K562 (cell line): ENCODE measurements at regions not wholly inside any gene's neighbourhood (a gene's known extent, or its start where the extent isn't known, plus 50 kb on each side); places are given as distances from the start of the nearest gene placed in this dataset.

Experiments used
- ATAC-seq: fragments of 200-7000 bp; cut with Tn5 transposase; 3 replicates; pipeline ENCODE4 v1.9.1; 2020; ENCODE audit warnings: moderate library complexity
- BruUV-seq: library from RNA; stranded (reverse); fragments of 400-500 nt; replicated peaks from 2 replicates; lab custom pipeline; 2021; lab: Mats Ljungman, UMichigan
- CTCF ChIA-PET: fragments of 300-600 bp; formaldehyde crosslinking; extraction: SDS; loops from one replicate; lab custom pipeline; 2021; ENCODE audit warnings: low intra/inter-chr PET ratio; lab: Yijun Ruan, JAX
- POLR2A ChIA-PET: fragments of 300-600, 350-650 bp; sonication (Branson Sonifier 250); formaldehyde crosslinking; extraction: SDS; loops from one replicate; lab custom pipeline; 2021; ENCODE audit warnings: antibody characterized with exemption, inconsistent platforms; lab: Yijun Ruan, JAX
- DNase-seq, 4 experiments: peaks; one replicate each; pipeline versions ENCODE4 v3.0.0 to v3.0.0-alpha.2; 2011 to 2018; ENCODE audit warnings: low spot score in 3 of 4, mixed read lengths in 3 of 4; ENCODE audit errors: extremely low read depth in 1 of 4
- FAIRE-seq: peaks from 2 replicates; lab custom pipeline; 2011; peaks lifted over from hg19 to GRCh38; lab: Jason Lieb, UNC
- H2AFZ ChIP-seq: 2 replicates; pipeline ENCODE4 v1.6.0; 2011; ENCODE audit warnings: low read depth, low read length, control low read depth, inconsistent platforms
- H3K27ac ChIP-seq: fragments of 200-600 bp; 3 replicates; pipeline ENCODE4 v1.8.0; 2011; ENCODE audit warnings: low read depth, mild to moderate bottlenecking, control low read depth, inconsistent platforms, low read length, moderate library complexity, mixed read lengths; ENCODE audit errors: extremely low read depth
- H3K27me3 ChIP-seq, 2 experiments: fragments of 300-600 bp in 1 of 2; 2 replicates in 1 of 2; 3 replicates in 1 of 2; pipeline versions ENCODE4 v1.6.0 to v1.8.0; 2011; ENCODE audit warnings: inconsistent platforms in 2 of 2, low read length in 2 of 2, mild to moderate bottlenecking in 1 of 2, mixed read lengths in 1 of 2, moderate library complexity in 1 of 2; ENCODE audit not compliant: control insufficient read depth in 2 of 2, insufficient read depth in 2 of 2
- H3K36me3 ChIP-seq: fragments of 300-600 bp; 3 replicates; pipeline ENCODE4 v1.8.0; 2011; ENCODE audit warnings: mild to moderate bottlenecking, low read length, inconsistent platforms; ENCODE audit not compliant: control insufficient read depth, insufficient read depth
- H3K4me1 ChIP-seq, 2 experiments: fragments of 200-600 bp in 1 of 2; replicated peaks in 1 of 2; 2 replicates in 1 of 2; 3 replicates in 1 of 2; pipeline versions ENCODE4 v1.5.1 to v1.8.0; 2011; ENCODE audit warnings: inconsistent platforms in 2 of 2, low read length in 2 of 2, mild to moderate bottlenecking in 1 of 2, mixed read lengths in 1 of 2, moderate library complexity in 1 of 2; ENCODE audit not compliant: control insufficient read depth in 2 of 2, insufficient read depth in 2 of 2
- H3K4me2 ChIP-seq: 2 replicates; pipeline ENCODE4 v1.6.1; 2011; ENCODE audit warnings: low read length, control low read depth, inconsistent platforms, mixed read lengths; ENCODE audit not compliant: insufficient read depth
- H3K4me3 ChIP-seq: fragments of 200-600 bp; sonication (generic), shearing (Covaris generic); 2 replicates; pipeline ENCODE4 v1.5.1; 2016; ENCODE audit warnings: control low read depth, inconsistent platforms
- H3K79me2 ChIP-seq: fragments of 200-600 bp; 3 replicates; pipeline ENCODE4 v1.8.0; 2011; ENCODE audit warnings: low read length, inconsistent platforms; ENCODE audit not compliant: control insufficient read depth, insufficient read depth
- H3K9ac ChIP-seq, 2 experiments: 2 replicates each; pipeline versions ENCODE4 v1.6.0 to v1.6.1; 2011; ENCODE audit warnings: low read depth in 2 of 2, low read length in 2 of 2, control low read depth in 1 of 2, inconsistent platforms in 1 of 2, mild to moderate bottlenecking in 1 of 2, mixed read lengths in 1 of 2; ENCODE audit not compliant: insufficient read depth in 1 of 2
- H3K9me1 ChIP-seq: one replicate; pipeline ENCODE4 v1.6.0; 2011; ENCODE audit warnings: inconsistent platforms, mild to moderate bottlenecking, low read length, moderate library complexity; ENCODE audit not compliant: control insufficient read depth, insufficient read depth
- H3K9me3 ChIP-seq: replicated peaks from 2 replicates; pipeline ENCODE4 v1.5.1; 2011; ENCODE audit warnings: low read depth, low read length, inconsistent platforms; ENCODE audit not compliant: control insufficient read depth, insufficient read depth
- H4K20me1 ChIP-seq: replicated peaks from 2 replicates; pipeline ENCODE4 v1.6.1; 2011; ENCODE audit warnings: low read length, inconsistent platforms, mixed read lengths; ENCODE audit not compliant: control insufficient read depth, insufficient read depth
- ARID2 ChIP-seq: fragments of 450-650 bp; IDR thresholded peaks from 2 replicates; pipeline ENCODE4 v1.6.1; 2017; ENCODE audit warnings: antibody characterized with exemption, mild to moderate bottlenecking
- E2F3 ChIP-seq: fragments of 250-450 bp; sonication (Bioruptor Pico); IDR thresholded peaks from 2 replicates; pipeline ENCODE4 v1.4.0; 2020; ENCODE audit warnings: mild to moderate bottlenecking
- ELK1 ChIP-seq: sonication (generic); formaldehyde crosslinking; IDR thresholded peaks from 2 replicates; pipeline ENCODE4 v1.8.1; 2022; ENCODE audit warnings: missing genetic modification reagents
- FOXK2 ChIP-seq, 2 experiments: fragments of 450-650 bp; IDR thresholded peaks in 1 of 2; conservative IDR thresholded peaks in 1 of 2; 2 replicates each; pipeline ENCODE4 v1.6.1; 2016; ENCODE audit warnings: low read depth in 2 of 2, mild to moderate bottlenecking in 1 of 2
- GMEB1 ChIP-seq: fragments of 250-450 bp; sonication (Bioruptor Pico); IDR thresholded peaks from 2 replicates; pipeline ENCODE4 v1.4.0; 2020; ENCODE audit warnings: mild to moderate bottlenecking
- MTA3 ChIP-seq: fragments of 450-650 bp; formaldehyde crosslinking; IDR thresholded peaks from 2 replicates; pipeline ENCODE4 v1.6.1; 2017; ENCODE audit warnings: mild to moderate bottlenecking, borderline replicate concordance
- PML ChIP-seq: IDR thresholded peaks from 2 replicates; pipeline ENCODE4 v1.6.1; 2012; ENCODE audit warnings: low read length, inconsistent platforms
- POLR2B ChIP-seq: fragments of 450-650 bp; IDR thresholded peaks from 2 replicates; pipeline ENCODE4 v1.6.1; 2018; ENCODE audit warnings: low read depth; ENCODE audit not compliant: partially characterized antibody
- ZNF778 ChIP-seq: fragments of 450-650 bp; formaldehyde crosslinking; IDR thresholded peaks from 2 replicates; pipeline ENCODE4 v1.4.0; 2020; ENCODE audit warnings: mild to moderate bottlenecking, moderate library complexity
- WGBS: fragments of 100-300 bp; shearing (Covaris generic); methylation state at CpG from one replicate; pipeline ENCODE4 v1.1.6; 2016; ENCODE audit warnings: low coverage, mixed read lengths; ENCODE audit not compliant: insufficient coverage; ENCODE audit errors: missing lambda C conversion rate; 5-methylcytosine and 5-hydroxymethylcytosine counted together
- in situ Hi-C: fragments of 300-500 bp; cut with MboI; formaldehyde crosslinking; loops from 4 replicates; pipeline ENCODE4 v1.15.0; 2018; ENCODE audit warnings: inconsistent platforms, mixed read lengths
- intact Hi-C: fragments of 100-400 bp; cut with micrococcal nuclease; formaldehyde crosslinking; loops from 2 replicates; pipeline ENCODE4 v1.14.2; 2022
- TF ChIP-seq, protein P1 (sequence below): sonication (generic); formaldehyde crosslinking; IDR thresholded peaks from 2 replicates; pipeline ENCODE4 v1.8.1; 2023; ENCODE audit warnings: mild to moderate bottlenecking, missing genetic modification reagents
- TF ChIP-seq, protein P2 (sequence below): fragments of 250-450 bp; sonication (Bioruptor Pico); IDR thresholded peaks from 2 replicates; pipeline ENCODE4 v1.4.0; 2020; ENCODE audit warnings: mild to moderate bottlenecking, moderate library complexity

DNA sequence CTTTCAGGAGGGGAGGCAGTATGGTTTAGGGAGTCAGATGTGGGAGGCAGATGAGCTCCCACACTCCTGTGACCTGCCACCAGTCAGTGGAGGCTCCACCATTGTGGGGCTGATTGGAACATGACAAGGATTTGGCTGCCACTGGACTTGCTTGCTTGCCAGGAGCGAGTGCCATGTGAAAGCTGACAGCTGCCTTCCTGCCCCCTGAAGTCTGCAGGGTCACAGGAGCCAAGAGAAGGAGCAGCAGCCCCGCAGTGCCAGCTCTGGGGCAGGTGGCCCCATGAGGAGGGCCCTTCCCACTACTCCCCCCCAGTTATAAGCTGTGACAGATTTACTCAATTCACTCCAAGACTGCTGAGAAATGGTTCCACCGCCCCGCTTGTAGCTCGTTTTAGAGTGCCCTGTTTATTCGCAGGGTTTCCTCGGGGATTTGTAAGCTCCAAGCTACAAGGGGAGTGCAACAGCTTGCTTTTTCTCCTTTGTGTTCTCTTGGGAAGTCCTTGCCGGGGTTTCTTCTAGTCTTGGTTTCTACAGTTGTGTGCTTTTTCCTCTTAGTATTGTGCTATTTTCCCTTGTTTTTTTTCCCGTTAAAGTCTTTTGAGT, 414.3 kb downstream of the MEIS1 start:
- Histone ChIP-seq H3K4me3 (no peak overlapping the region), H2AFZ (no peak overlapping the region), H4K20me1 (no peaks in the 10 kb centered on the region), H3K9me3 (no peaks in the 10 kb centered on the region), H3K36me3 (no peaks in the 10 kb centered on the region), H3K9ac (no peak overlapping the region), H3K4me1 (no peaks in the 10 kb centered on the region), H3K27me3 (no peaks in the 10 kb centered on the region), H3K4me2 (no peak overlapping the region), H3K79me2 (no peaks in the 10 kb centered on the region), H3K9me1 (no peaks in the 10 kb centered on the region), H3K27ac (no peak overlapping the region)
- DNase-seq: no peak
- no peak for FAIRE-seq
- ChIA-PET CTCF (no interaction called here), POLR2A (no interaction called here)
- WGBS: 2% methylated on average over 6 of the region's 9 CpGs
- intact Hi-C loops (no loop called here), in situ Hi-C loops (no loop called here)
- ATAC-seq: no peak
- BruUV-seq: no TSS peak
- TF ChIP-seq, protein P1, sequence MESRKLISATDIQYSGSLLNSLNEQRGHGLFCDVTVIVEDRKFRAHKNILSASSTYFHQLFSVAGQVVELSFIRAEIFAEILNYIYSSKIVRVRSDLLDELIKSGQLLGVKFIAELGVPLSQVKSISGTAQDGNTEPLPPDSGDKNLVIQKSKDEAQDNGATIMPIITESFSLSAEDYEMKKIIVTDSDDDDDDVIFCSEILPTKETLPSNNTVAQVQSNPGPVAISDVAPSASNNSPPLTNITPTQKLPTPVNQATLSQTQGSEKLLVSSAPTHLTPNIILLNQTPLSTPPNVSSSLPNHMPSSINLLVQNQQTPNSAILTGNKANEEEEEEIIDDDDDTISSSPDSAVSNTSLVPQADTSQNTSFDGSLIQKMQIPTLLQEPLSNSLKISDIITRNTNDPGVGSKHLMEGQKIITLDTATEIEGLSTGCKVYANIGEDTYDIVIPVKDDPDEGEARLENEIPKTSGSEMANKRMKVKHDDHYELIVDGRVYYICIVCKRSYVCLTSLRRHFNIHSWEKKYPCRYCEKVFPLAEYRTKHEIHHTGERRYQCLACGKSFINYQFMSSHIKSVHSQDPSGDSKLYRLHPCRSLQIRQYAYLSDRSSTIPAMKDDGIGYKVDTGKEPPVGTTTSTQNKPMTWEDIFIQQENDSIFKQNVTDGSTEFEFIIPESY (CRISPR knock-in tag): no peak
- TF ChIP-seq ELK1 (CRISPR knock-in tag) (no peak), ZNF778 (CRISPR knock-in tag) (no peak), FOXK2 (conservative IDR thresholded peaks at IDR 0.05 in 1 of 2, IDR thresholded peaks at IDR 0.05 in 1 of 2; ENCODE audit: low read depth in 2 of 2) (no peak), ARID2 (no peak), MTA3 (no peak), PML (no peak), GMEB1 (CRISPR knock-in tag) (no peak), POLR2B (no peak), E2F3 (CRISPR knock-in tag) (no peak)
- TF ChIP-seq, protein P2, sequence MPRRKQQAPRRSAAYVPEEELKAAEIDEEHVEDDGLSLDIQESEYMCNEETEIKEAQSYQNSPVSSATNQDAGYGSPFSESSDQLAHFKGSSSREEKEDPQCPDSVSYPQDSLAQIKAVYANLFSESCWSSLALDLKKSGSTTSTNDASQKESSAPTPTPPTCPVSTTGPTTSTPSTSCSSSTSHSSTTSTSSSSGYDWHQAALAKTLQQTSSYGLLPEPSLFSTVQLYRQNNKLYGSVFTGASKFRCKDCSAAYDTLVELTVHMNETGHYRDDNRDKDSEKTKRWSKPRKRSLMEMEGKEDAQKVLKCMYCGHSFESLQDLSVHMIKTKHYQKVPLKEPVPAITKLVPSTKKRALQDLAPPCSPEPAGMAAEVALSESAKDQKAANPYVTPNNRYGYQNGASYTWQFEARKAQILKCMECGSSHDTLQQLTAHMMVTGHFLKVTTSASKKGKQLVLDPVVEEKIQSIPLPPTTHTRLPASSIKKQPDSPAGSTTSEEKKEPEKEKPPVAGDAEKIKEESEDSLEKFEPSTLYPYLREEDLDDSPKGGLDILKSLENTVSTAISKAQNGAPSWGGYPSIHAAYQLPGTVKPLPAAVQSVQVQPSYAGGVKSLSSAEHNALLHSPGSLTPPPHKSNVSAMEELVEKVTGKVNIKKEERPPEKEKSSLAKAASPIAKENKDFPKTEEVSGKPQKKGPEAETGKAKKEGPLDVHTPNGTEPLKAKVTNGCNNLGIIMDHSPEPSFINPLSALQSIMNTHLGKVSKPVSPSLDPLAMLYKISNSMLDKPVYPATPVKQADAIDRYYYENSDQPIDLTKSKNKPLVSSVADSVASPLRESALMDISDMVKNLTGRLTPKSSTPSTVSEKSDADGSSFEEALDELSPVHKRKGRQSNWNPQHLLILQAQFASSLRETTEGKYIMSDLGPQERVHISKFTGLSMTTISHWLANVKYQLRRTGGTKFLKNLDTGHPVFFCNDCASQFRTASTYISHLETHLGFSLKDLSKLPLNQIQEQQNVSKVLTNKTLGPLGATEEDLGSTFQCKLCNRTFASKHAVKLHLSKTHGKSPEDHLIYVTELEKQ (CRISPR knock-in tag): no peak
